B cell (primary cell): ENCODE measurements at regions not wholly inside any gene's neighbourhood (a gene's known extent, or its start where the extent isn't known, plus 50 kb on each side); places are given as distances from the start of the nearest gene placed in this dataset.

ENCODE experiments used
- CTCF ChIP-seq: fragments of 200-600 bp; IDR thresholded peaks from one replicate; pipeline ENCODE4 v1.8.0; 2022; ENCODE audit warnings: antibody characterized with exemption, mild to moderate bottlenecking
- EZH2 ChIP-seq: IDR thresholded peaks from 2 replicates; pipeline ENCODE4 v1.6.1; 2012; ENCODE audit warnings: borderline replicate concordance, low read depth, mild to moderate bottlenecking, moderate library complexity, low read length; ENCODE audit not compliant: insufficient read depth, poor library complexity, severe bottlenecking

- TF ChIP-seq EZH2 (no peak), CTCF (no peak)
These were observed 333.0 kb downstream of the SEC14L1 start for GRCh38 chr17:77473615-77474226.
